Superior temporal gyrus (tissue), 1 donor: ENCODE measurements at regions not wholly inside any gene's neighbourhood (a gene's known extent, or its start where the extent isn't known, plus 50 kb on each side); places are given as distances from the start of the nearest gene placed in this dataset.

Source experiments
- DNase-seq: peaks from one replicate; pipeline ENCODE4 v3.0.0-alpha.2; 2016; ENCODE audit errors: extremely low spot score

GRCh38 chr22:49084206-49084605 lies 743.5 kb downstream of the BRD1 start:
- no peak for DNase-seq

GRCh38 chr22:49083607-49084006 lies 744.1 kb downstream of the BRD1 start:
- DNase-seq = no peak

- DNase-seq = no peak
Observed at GRCh38 chr22:49082451-49082850, 745.2 kb downstream of the BRD1 start.

- no peak for DNase-seq
Observed at GRCh38 chr22:49081926-49082325, 745.7 kb downstream of the BRD1 start.

GRCh38 chr22:49081261-49081666 lies 746.4 kb downstream of the BRD1 start:
- no peak for DNase-seq

GRCh38 chr22:49080631-49081030 lies 747.0 kb downstream of the BRD1 start:
- no peak for DNase-seq

GRCh38 chr22:49079743-49080500 lies 747.8 kb downstream of the BRD1 start:
- DNase-seq = no peak

- DNase-seq = no peak
Observed at GRCh38 chr22:49079027-49079725, 748.5 kb downstream of the BRD1 start.

- DNase-seq = no peak
Observed at GRCh38 chr22:49078076-49078710, 749.5 kb downstream of the BRD1 start.

GRCh38 chr22:49077586-49077985 lies 750.1 kb downstream of the BRD1 start:
- DNase-seq = no peak

- no peak for DNase-seq
Observed at GRCh38 chr22:49077036-49077393, 750.7 kb downstream of the BRD1 start.

GRCh38 chr22:49076300-49077035 lies 751.2 kb downstream of the BRD1 start:
- DNase-seq = no peak

- DNase-seq = no peak
Observed at GRCh38 chr22:49075150-49075549, 752.5 kb downstream of the BRD1 start.

- no peak for DNase-seq
Observed at GRCh38 chr22:49073873-49074417, 753.7 kb downstream of the BRD1 start.

GRCh38 chr22:49072996-49073645 lies 754.6 kb downstream of the BRD1 start:
- DNase-seq = no peak

GRCh38 chr22:49070501-49070900 lies 757.2 kb downstream of the BRD1 start:
- DNase-seq = no peak

- DNase-seq = no peak
Observed at GRCh38 chr22:49068861-49069500, 758.7 kb downstream of the BRD1 start.

GRCh38 chr22:49067504-49067903 lies 760.2 kb downstream of the BRD1 start:
- DNase-seq = no peak

GRCh38 chr22:49066619-49067018 lies 761.1 kb downstream of the BRD1 start:
- DNase-seq = no peak

GRCh38 chr22:49064836-49065235 lies 762.8 kb downstream of the BRD1 start:
- no peak for DNase-seq

GRCh38 chr22:49063545-49063890 lies 764.2 kb downstream of the BRD1 start:
- DNase-seq = no peak
